Transverse colon (tissue), 3 donors: ENCODE measurements at regions not wholly inside any gene's neighbourhood (a gene's known extent, or its start where the extent isn't known, plus 50 kb on each side); places are given as distances from the start of the nearest gene placed in this dataset.

Experiments used
- CTCF ChIP-seq, 5 experiments: fragments of 200-600 bp in 3 of 5; fragments of 450-650 bp in 2 of 5; sonication (generic) in 3 of 5; IDR thresholded peaks; 1 replicate in 2 of 5; 2 replicates in 3 of 5; pipeline ENCODE4 v1.5.1; 2016 to 2017; ENCODE audit warnings: antibody characterized with exemption in 5 of 5, inconsistent platforms in 3 of 5, mild to moderate bottlenecking in 2 of 5, moderate library complexity in 1 of 5
- POLR2A ChIP-seq: fragments of 450-650 bp; IDR thresholded peaks from one replicate; pipeline ENCODE4 v1.6.1; 2016; ENCODE audit warnings: antibody characterized with exemption, mild to moderate bottlenecking, moderate library complexity

- TF ChIP-seq CTCF (IDR thresholded peaks at IDR 0.05) (no peak), POLR2A (no peak)
Measured at GRCh38 chr6:21898107-21898796, 304.7 kb downstream of the SOX4 start.
